AG04450 (cell line): ENCODE measurements at regions not wholly inside any gene's neighbourhood (a gene's known extent, or its start where the extent isn't known, plus 50 kb on each side); places are given as distances from the start of the nearest gene placed in this dataset.

Experiments used
- CTCF ChIA-PET: fragments of 300-600, 350-600 bp; formaldehyde crosslinking; extraction: SDS; loops from one replicate; lab custom pipeline; 2022; ENCODE audit warnings: antibody characterized with exemption, inconsistent platforms; lab: Charles Lee
- POLR2A ChIA-PET: fragments of 350-600 bp; formaldehyde crosslinking; extraction: SDS; loops from one replicate; lab custom pipeline; 2021; ENCODE audit warnings: antibody characterized with exemption, inconsistent platforms; lab: Yijun Ruan, JAX
- DNase-seq: peaks from one replicate; pipeline ENCODE4 v3.0.0-alpha.2; 2011; ENCODE audit warnings: low read depth, low spot score
- H3K27ac ChIP-seq: one replicate; pipeline ENCODE4 v1.5.1; 2012; ENCODE audit warnings: low read depth, low read length, control low read depth
- H3K27me3 ChIP-seq: one replicate; pipeline ENCODE4 v1.6.0; 2012; ENCODE audit warnings: low read length; ENCODE audit not compliant: control insufficient read depth, insufficient read depth
- H3K4me3 ChIP-seq: 2 replicates; pipeline ENCODE4 v1.5.1; 2011; ENCODE audit warnings: mild to moderate bottlenecking, low read depth, low read length, control low read depth
- H3K9me3 ChIP-seq: 2 replicates; pipeline ENCODE4 v1.5.1; 2012; ENCODE audit warnings: low read length; ENCODE audit not compliant: control insufficient read depth, insufficient read depth
- TF ChIP-seq, protein P1 (sequence below): IDR thresholded peaks from 2 replicates; pipeline ENCODE4 v1.5.1; 2011; ENCODE audit warnings: low read depth, low read length, control low read depth, inconsistent platforms

DNA sequence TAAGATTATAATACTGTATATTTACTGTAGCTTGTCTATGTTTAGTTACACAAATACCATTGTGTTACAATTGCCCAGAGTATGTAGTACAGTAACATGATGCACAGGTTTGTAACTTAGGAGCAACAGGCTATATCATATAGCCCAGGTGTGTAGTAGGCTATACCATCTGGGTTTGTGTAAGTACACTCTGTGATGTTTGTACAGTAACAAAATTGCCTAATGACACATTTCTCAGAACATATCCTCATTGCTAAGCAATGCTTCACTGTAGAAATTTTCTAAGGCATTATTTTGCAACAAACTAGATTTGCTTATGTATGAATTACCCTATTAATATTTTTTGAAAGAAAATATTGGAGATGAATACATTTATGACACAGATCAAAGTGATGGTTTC is 1390.9 kb downstream of the C4orf33 start:
- Histone ChIP-seq H3K9me3 (no peaks in the 10 kb centered on the region), H3K27me3 (no peaks in the 10 kb centered on the region), H3K27ac (no peak overlapping the region), H3K4me3 (no peak overlapping the region)
- DNase-seq, result no peak
- ChIA-PET POLR2A (no interaction called here), CTCF (no interaction called here)
- TF ChIP-seq, protein P1, sequence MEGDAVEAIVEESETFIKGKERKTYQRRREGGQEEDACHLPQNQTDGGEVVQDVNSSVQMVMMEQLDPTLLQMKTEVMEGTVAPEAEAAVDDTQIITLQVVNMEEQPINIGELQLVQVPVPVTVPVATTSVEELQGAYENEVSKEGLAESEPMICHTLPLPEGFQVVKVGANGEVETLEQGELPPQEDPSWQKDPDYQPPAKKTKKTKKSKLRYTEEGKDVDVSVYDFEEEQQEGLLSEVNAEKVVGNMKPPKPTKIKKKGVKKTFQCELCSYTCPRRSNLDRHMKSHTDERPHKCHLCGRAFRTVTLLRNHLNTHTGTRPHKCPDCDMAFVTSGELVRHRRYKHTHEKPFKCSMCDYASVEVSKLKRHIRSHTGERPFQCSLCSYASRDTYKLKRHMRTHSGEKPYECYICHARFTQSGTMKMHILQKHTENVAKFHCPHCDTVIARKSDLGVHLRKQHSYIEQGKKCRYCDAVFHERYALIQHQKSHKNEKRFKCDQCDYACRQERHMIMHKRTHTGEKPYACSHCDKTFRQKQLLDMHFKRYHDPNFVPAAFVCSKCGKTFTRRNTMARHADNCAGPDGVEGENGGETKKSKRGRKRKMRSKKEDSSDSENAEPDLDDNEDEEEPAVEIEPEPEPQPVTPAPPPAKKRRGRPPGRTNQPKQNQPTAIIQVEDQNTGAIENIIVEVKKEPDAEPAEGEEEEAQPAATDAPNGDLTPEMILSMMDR, result no peak

DNA sequence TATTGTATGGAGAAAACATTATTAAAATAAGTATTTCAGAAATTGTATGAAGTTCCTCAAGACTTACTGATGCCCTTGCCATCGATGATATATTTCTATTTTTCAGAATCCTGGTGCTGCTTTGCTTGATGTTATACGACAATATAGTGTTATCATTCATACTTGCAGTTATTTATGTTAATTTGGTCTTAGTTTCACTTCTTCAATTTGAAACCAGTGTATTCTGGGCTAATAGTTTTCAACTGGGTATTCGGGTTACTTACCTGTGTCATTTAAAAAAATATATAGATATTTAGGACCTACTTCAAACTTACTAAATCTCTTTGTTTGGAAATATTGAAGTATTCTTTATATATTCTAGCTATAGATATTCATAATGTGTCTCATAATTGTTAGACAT is 1414.7 kb downstream of the C4orf33 start:
- Histone ChIP-seq H3K27me3 (no peaks in the 10 kb centered on the region), H3K27ac (no peak overlapping the region), H3K9me3 (no peaks in the 10 kb centered on the region), H3K4me3 (no peak overlapping the region)
- ChIA-PET CTCF (no interaction called here), POLR2A (no interaction called here)
- TF ChIP-seq, protein P1, result no peak
- DNase-seq, result no peak

DNA sequence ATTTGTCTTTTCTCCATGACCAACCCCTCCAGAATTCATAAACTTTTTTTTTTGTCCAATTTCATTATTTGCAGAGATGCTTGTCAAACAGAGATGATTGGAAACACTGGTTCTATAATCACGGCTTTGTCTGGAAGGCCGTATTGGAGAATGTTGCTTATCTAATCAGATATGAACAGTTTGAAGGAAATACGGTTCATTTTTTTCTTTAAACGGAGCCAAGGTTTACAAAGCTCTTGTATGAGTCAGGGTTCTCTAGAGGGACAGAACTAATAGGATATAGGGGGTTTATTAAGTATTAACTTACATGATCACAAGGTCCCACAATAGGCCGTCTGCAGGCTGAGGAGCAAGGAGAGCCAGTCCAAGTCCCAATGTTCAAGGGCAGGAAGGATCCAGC is 1415.8 kb downstream of the C4orf33 start:
- TF ChIP-seq, protein P1, result no peak
- Histone ChIP-seq H3K27me3 (no peaks in the 10 kb centered on the region), H3K9me3 (no peaks in the 10 kb centered on the region), H3K4me3 (no peak overlapping the region), H3K27ac (no peak overlapping the region)
- no peak for DNase-seq
- POLR2A ChIA-PET, result no interaction called here
- CTCF ChIA-PET, result no interaction called here

DNA sequence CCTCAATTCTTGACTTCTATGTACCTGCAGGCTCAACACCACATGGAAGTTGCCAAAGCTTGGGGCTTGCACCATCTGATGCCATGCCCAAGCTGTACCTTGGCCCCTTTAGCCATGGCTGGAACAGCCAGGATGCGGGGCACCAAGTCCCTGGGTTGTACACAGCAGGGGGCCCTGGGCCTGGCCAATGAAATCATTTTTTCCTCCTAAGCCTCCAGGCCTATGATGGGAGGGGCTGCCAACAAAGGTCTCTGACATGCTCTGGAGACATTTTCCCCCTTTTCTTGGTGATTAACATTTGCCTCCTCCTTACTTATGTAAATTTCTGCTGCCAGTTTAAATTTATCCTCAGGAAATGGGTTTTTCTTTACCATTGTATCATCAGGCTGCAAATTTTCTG is 1428.1 kb downstream of the C4orf33 start:
- Histone ChIP-seq H3K4me3 (no peak overlapping the region), H3K9me3 (peaks cover 5% of the 10 kb centered on the region), H3K27ac (no peak overlapping the region), H3K27me3 (no peaks in the 10 kb centered on the region)
- no peak for DNase-seq
- POLR2A ChIA-PET, result no interaction called here
- CTCF ChIA-PET, result no interaction called here
- TF ChIP-seq, protein P1, result no peak

DNA sequence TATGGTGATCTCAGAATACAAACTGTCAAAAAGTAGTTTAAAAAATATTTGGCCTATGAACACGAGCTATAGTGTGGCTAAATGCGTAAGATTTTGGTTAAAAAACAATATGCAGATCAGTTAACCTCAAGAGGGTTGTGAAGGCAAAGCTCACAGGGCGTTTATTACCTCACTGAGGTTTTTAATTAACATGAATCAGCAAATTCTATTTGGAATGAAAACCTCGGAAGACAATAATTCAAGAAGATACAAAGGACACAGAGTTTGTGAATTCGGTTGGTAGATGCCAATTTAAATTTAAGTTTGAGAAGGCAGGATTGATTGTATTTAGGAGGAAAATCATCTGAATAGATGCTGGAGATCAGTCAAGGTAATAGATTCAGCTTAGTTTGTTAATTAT is 1434.6 kb downstream of the C4orf33 start:
- H3K27me3 ChIP-seq, result no peaks in the 10 kb centered on the region
- no peak for DNase-seq
- H3K27ac ChIP-seq, result no peak overlapping the region
- ChIA-PET CTCF (no interaction called here), POLR2A (no interaction called here)
- H3K4me3 ChIP-seq, result no peak overlapping the region
- no peaks in the 10 kb centered on the region for H3K9me3 ChIP-seq
- TF ChIP-seq, protein P1, result no peak
